ENCODE measurements at regions not wholly inside any gene's neighbourhood (a gene's known extent, or its start where the extent isn't known, plus 50 kb on each side); places are given as distances from the start of the nearest gene placed in this dataset.

GRCh38 chr6:102679865-102680264 is 1286.4 kb downstream of the GRIK2 start:
- DNase-seq: no peak

GRCh38 chr6:102677225-102677624 is 1283.7 kb downstream of the GRIK2 start:
- no peak for DNase-seq

GRCh38 chr6:102670735-102671134 is 1277.2 kb downstream of the GRIK2 start:
- DNase-seq: no peak

GRCh38 chr6:102662851-102663250 is 1269.3 kb downstream of the GRIK2 start:
- DNase-seq: no peak

GRCh38 chr6:102660303-102660702 is 1266.8 kb downstream of the GRIK2 start:
- DNase-seq: no peak

- no peak for DNase-seq
Observed at GRCh38 chr6:102655823-102656222, 1262.3 kb downstream of the GRIK2 start.

- no peak for DNase-seq
Observed at GRCh38 chr6:102641426-102641825, 1247.9 kb downstream of the GRIK2 start.

- DNase-seq: no peak
Observed at GRCh38 chr6:102631921-102632320, 1238.4 kb downstream of the GRIK2 start.

GRCh38 chr6:102623201-102623600 is 1229.7 kb downstream of the GRIK2 start:
- DNase-seq: no peak

- DNase-seq: no peak
Observed at GRCh38 chr6:102619585-102619984, 1226.1 kb downstream of the GRIK2 start.

GRCh38 chr6:102582569-102582968 is 1189.1 kb downstream of the GRIK2 start:
- no peak for DNase-seq

GRCh38 chr6:102581378-102582124 is 1188.0 kb downstream of the GRIK2 start:
- no peak for DNase-seq

- no peak for DNase-seq
Observed at GRCh38 chr6:102571236-102571908, 1177.9 kb downstream of the GRIK2 start.

- no peak for DNase-seq
Observed at GRCh38 chr6:102562713-102563112, 1169.2 kb downstream of the GRIK2 start.

GRCh38 chr6:102553214-102553613 is 1159.7 kb downstream of the GRIK2 start:
- DNase-seq: no peak

- no peak for DNase-seq
Observed at GRCh38 chr6:102549221-102549874, 1155.8 kb downstream of the GRIK2 start.

- DNase-seq: no peak
Observed at GRCh38 chr6:102525336-102525735, 1131.8 kb downstream of the GRIK2 start.

GRCh38 chr6:102520966-102521365 is 1127.5 kb downstream of the GRIK2 start:
- no peak for DNase-seq

- no peak for DNase-seq
Observed at GRCh38 chr6:102517506-102517905, 1124.0 kb downstream of the GRIK2 start.

- DNase-seq: no peak
Observed at GRCh38 chr6:102501615-102502014, 1108.1 kb downstream of the GRIK2 start.

GRCh38 chr6:102494808-102495207 is 1101.3 kb downstream of the GRIK2 start:
- no peak for DNase-seq

GRCh38 chr6:102493485-102493884 is 1100.0 kb downstream of the GRIK2 start:
- no peak for DNase-seq

- no peak for DNase-seq
Observed at GRCh38 chr6:102488729-102489128, 1095.2 kb downstream of the GRIK2 start.

GRCh38 chr6:102485480-102485879 is 1092.0 kb downstream of the GRIK2 start:
- DNase-seq: no peak

Measured in stimulated activated CD4-positive, alpha-beta T cell treated with anti-CD3 and anti-CD28 coated beads, Interleukin-4, amount 100 ng/mL, for 24 hours (primary cell).